ENCODE measurements at regions not wholly inside any gene's neighbourhood (a gene's known extent, or its start where the extent isn't known, plus 50 kb on each side); places are given as distances from the start of the nearest gene placed in this dataset.

- no peaks in the 10 kb centered on the region for H3K27me3 ChIP-seq (replicated peaks; ENCODE audit: insufficient read depth)
- no peak overlapping the region for H3K4me3 ChIP-seq
- no peaks in the 10 kb centered on the region for H3K9me3 ChIP-seq
- DNase-seq (ENCODE audit: low spot score): no peak
- H3K4me1 ChIP-seq (ENCODE audit: control insufficient read depth in 1 of 2, low read depth in 2 of 2): no peaks in the 10 kb centered on the region
- no peak for TF ChIP-seq CTCF (IDR thresholded peaks at IDR 0.05)
- no peak overlapping the region for H3K27ac ChIP-seq
- no peak for ATAC-seq (ENCODE audit: insufficient number of reproducible peaks, low FRiP score, low read depth)
- H3K36me3 ChIP-seq: no peaks in the 10 kb centered on the region
Measured at GRCh38 chr7:130844811-130845580, 111.0 kb upstream of the KLF14 start.

GRCh38 chr7:130845581-130846085, 111.6 kb upstream of the KLF14 start:
- Histone ChIP-seq H3K4me1 (ENCODE audit: control insufficient read depth in 1 of 2, low read depth in 2 of 2) (no peaks in the 10 kb centered on the region), H3K36me3 (no peaks in the 10 kb centered on the region), H3K27me3 (replicated peaks; ENCODE audit: insufficient read depth) (no peaks in the 10 kb centered on the region), H3K27ac (no peak overlapping the region), H3K4me3 (no peak overlapping the region), H3K9me3 (no peaks in the 10 kb centered on the region)
- DNase-seq (ENCODE audit: low spot score): no peak
- TF ChIP-seq CTCF (IDR thresholded peaks at IDR 0.05): no peak
- no peak for ATAC-seq (ENCODE audit: insufficient number of reproducible peaks, low FRiP score, low read depth)

- no peak overlapping the region for H3K4me3 ChIP-seq
- no peaks in the 10 kb centered on the region for H3K27me3 ChIP-seq (replicated peaks; ENCODE audit: insufficient read depth)
- peaks cover 1% of the 10 kb centered on the region for H3K36me3 ChIP-seq
- ATAC-seq (ENCODE audit: insufficient number of reproducible peaks, low FRiP score, low read depth) (no peak), DNase-seq (ENCODE audit: low spot score) (no peak)
- no peaks in the 10 kb centered on the region for H3K9me3 ChIP-seq
- TF ChIP-seq CTCF (IDR thresholded peaks at IDR 0.05): no peak
- H3K27ac ChIP-seq: no peak overlapping the region
- no peaks in the 10 kb centered on the region for H3K4me1 ChIP-seq (ENCODE audit: control insufficient read depth in 1 of 2, low read depth in 2 of 2)
Measured at GRCh38 chr7:130849604-130850003, 115.6 kb upstream of the KLF14 start.

- Histone ChIP-seq H3K27me3 (replicated peaks; ENCODE audit: insufficient read depth) (no peaks in the 10 kb centered on the region), H3K27ac (no peak overlapping the region), H3K9me3 (no peaks in the 10 kb centered on the region), H3K36me3 (peaks cover 13% of the 10 kb centered on the region), H3K4me1 (ENCODE audit: control insufficient read depth in 1 of 2, low read depth in 2 of 2) (no peaks in the 10 kb centered on the region), H3K4me3 (no peak overlapping the region)
- no peak for ATAC-seq (ENCODE audit: insufficient number of reproducible peaks, low FRiP score, low read depth)
- no peak for DNase-seq (ENCODE audit: low spot score)
- no peak for TF ChIP-seq CTCF (IDR thresholded peaks at IDR 0.05)
Measured at GRCh38 chr7:130850956-130851355, 116.9 kb upstream of the KLF14 start.

GRCh38 chr7:130852867-130853266, 118.9 kb upstream of the KLF14 start:
- no peak for TF ChIP-seq CTCF (IDR thresholded peaks at IDR 0.05)
- H3K4me3 ChIP-seq: no peak overlapping the region
- no peak overlapping the region for H3K27ac ChIP-seq
- H3K4me1 ChIP-seq (ENCODE audit: control insufficient read depth in 1 of 2, low read depth in 2 of 2): no peaks in the 10 kb centered on the region
- no peak for DNase-seq (ENCODE audit: low spot score)
- H3K36me3 ChIP-seq: peaks cover 20% of the 10 kb centered on the region
- peaks cover 14% of the 10 kb centered on the region for H3K9me3 ChIP-seq
- H3K27me3 ChIP-seq (replicated peaks; ENCODE audit: insufficient read depth): no peaks in the 10 kb centered on the region
- ATAC-seq (ENCODE audit: insufficient number of reproducible peaks, low FRiP score, low read depth): no peak

All from thoracic aorta (tissue), 2 donors.